Gastroesophageal sphincter (tissue), 4 donors: ENCODE measurements at regions not wholly inside any gene's neighbourhood (a gene's known extent, or its start where the extent isn't known, plus 50 kb on each side); places are given as distances from the start of the nearest gene placed in this dataset.

Experiments
- ATAC-seq: fragments of 150-250 bp; one replicate; pipeline ENCODE4 v1.9.1; 2016; ENCODE audit warnings: mild to moderate bottlenecking, moderate library complexity
- H3K27ac ChIP-seq, 4 donors: fragments of 200-600 bp; sonication (generic) in 3 of 4; 1 replicate in 3 of 4; 2 replicates in 1 of 4; pipeline ENCODE4 v1.5.1; 2016 to 2019
- H3K27me3 ChIP-seq: fragments of 200-600 bp; sonication (generic); one replicate; pipeline ENCODE4 v1.5.1; 2019
- H3K36me3 ChIP-seq, 2 donors: fragments of 200-600 bp; sonication (generic); one replicate each; pipeline ENCODE4 v1.5.1; 2019; ENCODE audit warnings: control low read depth in 1 of 2
- H3K4me1 ChIP-seq, 3 donors: fragments of 200-600 bp; sonication (generic); 1 replicate in 2 of 3; 2 replicates in 1 of 3; pipeline ENCODE4 v1.5.1; 2016 to 2019; ENCODE audit warnings: control low read depth in 2 of 3
- H3K4me3 ChIP-seq, 2 donors: fragments of 200-600 bp; sonication (generic); one replicate each; pipeline ENCODE4 v1.5.1; 2019; ENCODE audit warnings: mild to moderate bottlenecking in 1 of 2, moderate library complexity in 1 of 2
- H3K9me3 ChIP-seq, 3 donors: fragments of 200-600 bp; sonication (generic); one replicate each; pipeline ENCODE4 v1.5.1; 2017 to 2019; ENCODE audit warnings: control low read depth in 2 of 3
- CTCF ChIP-seq, 4 experiments: fragments of 200-600 bp in 2 of 4; fragments of 450-650 bp in 2 of 4; sonication (generic) in 1 of 4; IDR thresholded peaks; one replicate each; pipeline ENCODE4 v1.5.1; 2017 to 2019; ENCODE audit warnings: antibody characterized with exemption in 4 of 4, mild to moderate bottlenecking in 2 of 4, moderate library complexity in 2 of 4
- EP300 ChIP-seq: sonication (generic); formaldehyde crosslinking; IDR thresholded peaks from one replicate; pipeline ENCODE4 v1.6.1; 2017; ENCODE audit warnings: antibody characterized with exemption, mild to moderate bottlenecking
- POLR2A ChIP-seq, 2 donors: fragments of 450-650 bp; IDR thresholded peaks; one replicate each; pipeline ENCODE4 v1.6.1; 2017; ENCODE audit warnings: antibody characterized with exemption in 2 of 2, mild to moderate bottlenecking in 2 of 2, moderate library complexity in 1 of 2
- POLR2AphosphoS5 ChIP-seq: sonication (generic); formaldehyde crosslinking; IDR thresholded peaks from one replicate; pipeline ENCODE4 v1.6.1; 2017; ENCODE audit warnings: antibody characterized with exemption
- WGBS, 2 donors: methylation state at CpG; one replicate each; pipeline ENCODE4 v1.1.5; 2018; ENCODE audit warnings: low coverage in 1 of 2; 5-methylcytosine and 5-hydroxymethylcytosine counted together

DNA sequence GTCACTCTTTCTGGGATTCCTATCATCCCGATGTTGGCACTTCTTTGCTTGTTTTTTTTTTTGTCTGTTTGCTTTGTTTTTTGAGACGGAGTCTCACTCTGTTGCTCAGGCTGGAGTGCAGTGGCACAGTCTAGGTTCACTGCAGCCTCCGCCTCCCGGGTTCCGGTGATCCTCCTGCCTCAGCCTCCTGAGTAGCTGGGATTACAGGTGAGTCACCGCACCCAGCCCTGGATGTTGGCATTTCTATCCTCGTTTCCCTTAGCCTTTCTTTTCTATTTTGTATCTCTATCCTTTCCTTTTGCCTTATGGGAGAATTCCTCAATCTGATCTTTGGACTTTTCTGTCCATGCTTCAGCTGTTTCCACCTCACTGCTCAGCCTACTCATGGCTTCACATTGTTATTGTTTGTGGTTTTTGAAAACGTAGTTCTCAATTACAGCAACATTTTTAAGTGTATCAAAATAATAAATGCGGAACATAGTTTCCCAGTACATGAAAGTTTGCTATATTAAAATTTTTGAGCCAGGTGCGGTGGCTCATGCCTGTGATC is 62.1 kb upstream of the ZNF516 start:
- no peaks in the 10 kb centered on the region for H3K36me3 ChIP-seq
- WGBS, 2 donors, result 70 to 80% methylated on average over 1 to 9 of the region's 10 CpGs
- H3K27me3 ChIP-seq, result peaks cover 5% of the 10 kb centered on the region
- no peak overlapping the region for H3K27ac ChIP-seq
- no peak overlapping the region for H3K4me3 ChIP-seq
- H3K9me3 ChIP-seq, result no peaks in the 10 kb centered on the region
- no peak for ATAC-seq
- H3K4me1 ChIP-seq, result no peaks in the 10 kb centered on the region
- TF ChIP-seq EP300 (no peak), POLR2AphosphoS5 (no peak), POLR2A (IDR thresholded peaks at IDR 0.05) (no peak), CTCF (IDR thresholded peaks at IDR 0.05) (no peak)

DNA sequence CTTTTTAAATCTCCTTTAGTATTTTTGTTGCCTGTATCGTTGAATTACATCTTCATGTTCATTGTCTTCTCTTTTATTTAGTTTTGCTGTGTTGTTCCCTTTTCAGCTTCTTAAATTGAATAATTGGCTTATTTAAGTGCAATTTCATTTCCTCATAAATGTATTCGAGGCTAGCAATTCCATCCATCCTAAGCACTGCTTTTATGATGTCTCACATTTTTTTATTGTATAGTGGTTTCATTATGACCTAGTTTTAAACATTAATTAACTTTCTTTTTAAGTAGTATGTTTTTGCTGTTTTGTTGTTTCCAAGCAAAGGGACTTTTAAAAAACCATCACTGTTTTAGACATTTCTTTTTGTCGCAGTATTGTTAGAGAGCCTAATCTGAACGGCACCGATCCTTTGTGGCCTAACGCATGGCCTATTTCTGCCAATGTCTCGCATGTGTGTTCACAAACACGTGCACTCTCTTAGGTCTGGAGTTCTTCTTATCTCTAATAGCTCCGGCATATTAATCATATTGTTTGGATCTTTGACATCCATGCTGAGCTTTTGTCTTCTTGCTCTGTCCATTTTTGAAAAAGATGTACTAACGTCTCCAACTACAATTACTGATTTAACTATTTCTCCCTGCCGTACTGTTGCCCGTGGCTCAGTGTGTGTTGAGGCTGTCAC is 59.6 kb upstream of the ZNF516 start:
- WGBS, 2 donors, result 66 to 82% methylated on average over 11 to 12 of the region's 12 CpGs
- ATAC-seq, result no peak
- TF ChIP-seq POLR2AphosphoS5 (no peak), CTCF (IDR thresholded peaks at IDR 0.05) (no peak), POLR2A (IDR thresholded peaks at IDR 0.05) (no peak), EP300 (no peak)
- H3K4me3 ChIP-seq, result no peak overlapping the region
- no peak overlapping the region for H3K27ac ChIP-seq
- H3K9me3 ChIP-seq, result no peaks in the 10 kb centered on the region
- no peaks in the 10 kb centered on the region for H3K36me3 ChIP-seq
- H3K4me1 ChIP-seq, result no peaks in the 10 kb centered on the region
- H3K27me3 ChIP-seq, result peaks cover 5% of the 10 kb centered on the region

DNA sequence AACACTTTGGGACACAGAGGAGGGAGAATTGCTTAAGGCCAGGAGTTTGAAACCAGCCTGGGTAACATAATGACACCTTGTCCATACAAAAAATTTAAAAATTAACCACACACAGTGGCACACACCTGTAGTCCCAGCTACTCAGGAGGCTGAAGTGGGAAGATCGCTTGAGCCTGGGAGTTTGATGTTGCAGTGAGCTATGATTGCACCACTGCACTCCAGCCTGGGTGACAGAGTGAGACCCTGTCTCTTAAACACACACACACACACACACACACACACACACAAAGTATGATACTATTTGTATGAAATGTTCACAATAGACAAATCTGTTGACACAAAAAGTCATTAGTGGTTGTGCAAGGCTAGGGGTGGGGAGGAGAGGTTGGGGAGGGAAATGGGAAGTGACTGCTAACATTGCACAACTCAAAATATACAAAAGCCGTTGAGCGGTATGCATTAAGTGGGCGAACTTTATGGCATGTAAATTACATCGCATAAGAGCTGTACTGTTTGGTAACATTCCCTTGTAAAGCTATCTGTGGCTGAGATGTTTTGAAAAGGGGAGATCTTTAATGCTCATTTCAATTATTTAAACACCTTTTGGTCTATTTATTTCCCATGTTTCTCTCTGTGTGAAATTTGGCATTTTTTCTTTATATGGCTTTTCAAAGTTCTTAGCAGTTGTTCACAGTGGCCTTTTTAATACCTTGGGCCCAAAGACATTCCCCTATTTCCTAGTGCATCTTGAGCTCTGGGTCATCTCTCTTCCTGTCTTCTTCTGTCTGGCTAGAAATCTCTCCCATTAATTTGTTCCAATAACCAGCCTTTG is 58.9 kb upstream of the ZNF516 start:
- Histone ChIP-seq H3K4me3 (no peak overlapping the region), H3K4me1 (no peaks in the 10 kb centered on the region), H3K36me3 (no peaks in the 10 kb centered on the region), H3K27me3 (no peaks in the 10 kb centered on the region), H3K9me3 (no peaks in the 10 kb centered on the region), H3K27ac (no peak overlapping the region)
- 44 to 71% methylated on average over 5 of the region's 5 CpGs for WGBS, 2 donors
- ATAC-seq, result peak; percentile 39
- TF ChIP-seq EP300, result no peak
- no peak for TF ChIP-seq POLR2AphosphoS5
- no peak for TF ChIP-seq CTCF (IDR thresholded peaks at IDR 0.05)
- TF ChIP-seq POLR2A (IDR thresholded peaks at IDR 0.05), result no peak

GRCh38 chr18:76548541-76548940 is 53.5 kb upstream of the ZNF516 start:
- no peaks in the 10 kb centered on the region for H3K9me3 ChIP-seq
- 86 to 93% methylated on average over 2 to 10 of the region's 12 CpGs for WGBS, 2 donors
- no peaks in the 10 kb centered on the region for H3K27me3 ChIP-seq
- H3K4me3 ChIP-seq, result no peak overlapping the region
- H3K27ac ChIP-seq, result no peak overlapping the region
- ATAC-seq, result no peak
- no peaks in the 10 kb centered on the region for H3K36me3 ChIP-seq
- H3K4me1 ChIP-seq, result no peaks in the 10 kb centered on the region
- TF ChIP-seq POLR2AphosphoS5, result no peak
- no peak for TF ChIP-seq CTCF (IDR thresholded peaks at IDR 0.05)
- no peak for TF ChIP-seq POLR2A (IDR thresholded peaks at IDR 0.05)
- TF ChIP-seq EP300, result no peak
